ENCODE measurements at regions not wholly inside any gene's neighbourhood (a gene's known extent, or its start where the extent isn't known, plus 50 kb on each side); places are given as distances from the start of the nearest gene placed in this dataset.

DNA sequence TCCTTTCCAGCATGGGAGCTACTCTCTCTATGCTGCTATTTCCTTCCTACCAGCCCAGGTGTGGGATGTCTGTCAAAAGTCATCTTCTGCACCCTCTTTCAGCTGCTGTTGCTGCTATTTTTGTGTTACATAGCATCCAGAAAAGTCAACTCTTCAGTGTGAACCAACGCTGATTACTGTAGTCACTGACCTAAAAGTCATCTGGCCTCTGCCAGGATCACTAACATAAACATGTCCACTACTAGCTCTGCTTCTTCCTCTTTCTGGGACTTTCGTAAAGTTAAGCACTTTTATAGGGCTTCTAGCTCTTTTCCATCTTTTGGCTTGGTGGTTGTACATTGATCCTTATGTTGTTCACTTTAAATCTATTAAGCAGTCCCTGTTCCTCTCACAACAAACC is 90.2 kb upstream of the CARD18 start:
- TF ChIP-seq CTCF (IDR thresholded peaks at IDR 0.05; ENCODE audit: insufficient read depth, low read depth, low read length) = no peak
- no peak for TF ChIP-seq EZH2 (IDR thresholded peaks at IDR 0.05; ENCODE audit: insufficient read depth, low read length)
